Activated CD8-positive, alpha-beta memory T cell treated with anti-CD3 and anti-CD28 coated beads, Interleukin-2, amount 10 ng/mL, durations not matched to agents 7 days and 5 days (primary cell): ENCODE measurements at regions not wholly inside any gene's neighbourhood (a gene's known extent, or its start where the extent isn't known, plus 50 kb on each side); places are given as distances from the start of the nearest gene placed in this dataset.

Experiments
- ATAC-seq: fragments of 150-1000 bp; cut with Tn5 transposase; one replicate; pipeline ENCODE4 v1.10.0; 2021; ENCODE audit warnings: moderate library complexity
- CTCF ChIA-PET: fragments of 350-600 bp; sonication (Branson Sonifier 250); formaldehyde crosslinking; loops from one replicate; lab custom pipeline; 2021; ENCODE audit warnings: antibody characterized with exemption; lab: Charles Lee
- DNase-seq: peaks from one replicate; pipeline ENCODE4 v3.0.0-alpha.2; 2020
- H3K27ac Mint-ChIP-seq: one replicate; pipeline ENCODE4 v1.8.0; 2021; ENCODE audit warnings: mild to moderate bottlenecking, mixed read lengths
- H3K27me3 Mint-ChIP-seq: one replicate; pipeline ENCODE4 v1.8.0; 2021; ENCODE audit warnings: mixed read lengths
- H3K36me3 Mint-ChIP-seq: one replicate; pipeline ENCODE4 v1.8.0; 2021; ENCODE audit warnings: mild to moderate bottlenecking, mixed read lengths
- H3K4me1 Mint-ChIP-seq: one replicate; pipeline ENCODE4 v1.8.0; 2021; ENCODE audit warnings: mixed read lengths
- H3K4me3 Mint-ChIP-seq: one replicate; pipeline ENCODE4 v1.8.0; 2021; ENCODE audit warnings: mild to moderate bottlenecking, moderate library complexity, mixed read lengths
- H3K9me3 Mint-ChIP-seq: one replicate; pipeline ENCODE4 v1.8.0; 2022; ENCODE audit warnings: low read depth, mixed read lengths

GRCh38 chr6:27679964-27680694, 207.2 kb upstream of the ZNF184 start:
- ATAC-seq (no peak), DNase-seq (no peak)
- peaks cover 73% of the 10 kb centered on the region for H3K27me3 Mint-ChIP-seq
- H3K27ac Mint-ChIP-seq: peak overlapping the region; percentile 56
- peak overlapping the region; percentile 9 for H3K4me3 Mint-ChIP-seq
- peaks cover 17% of the 10 kb centered on the region for H3K4me1 Mint-ChIP-seq
- CTCF ChIA-PET: interaction anchor here (2.6 kb wide), 1 partner anchor 7 kb away, joined by 8 read pairs; no protein-coding TSS in a partner anchor
- peaks cover 2% of the 10 kb centered on the region for H3K9me3 Mint-ChIP-seq
- peaks cover 12% of the 10 kb centered on the region for H3K36me3 Mint-ChIP-seq

- Mint-ChIP-seq H3K27ac (peak overlapping the region; percentile 47), H3K27me3 (peaks cover 72% of the 10 kb centered on the region), H3K4me1 (peaks cover 16% of the 10 kb centered on the region), H3K9me3 (peaks cover 2% of the 10 kb centered on the region), H3K36me3 (peaks cover 12% of the 10 kb centered on the region), H3K4me3 (peak overlapping the region; percentile 9)
- CTCF ChIA-PET: interaction anchor here (2.6 kb wide), 1 partner anchor 8 kb away, joined by 8 read pairs; no protein-coding TSS in a partner anchor
- ATAC-seq (no peak), DNase-seq (no peak)
These were observed 206.5 kb upstream of the ZNF184 start for GRCh38 chr6:27679308-27679963.

- peaks cover 2% of the 10 kb centered on the region for H3K9me3 Mint-ChIP-seq
- peaks cover 78% of the 10 kb centered on the region for H3K27me3 Mint-ChIP-seq
- ATAC-seq (no peak), DNase-seq (no peak)
- H3K4me1 Mint-ChIP-seq: peaks cover 15% of the 10 kb centered on the region
- peaks cover 12% of the 10 kb centered on the region for H3K36me3 Mint-ChIP-seq
- CTCF ChIA-PET: interaction anchor here (0.5 to 2.6 kb wide), 3 partner anchors 9 to 74 kb away, joined by 3 to 8 read pairs (median 3); no protein-coding TSS in a partner anchor
- H3K4me3 Mint-ChIP-seq: no peak overlapping the region
- no peak overlapping the region for H3K27ac Mint-ChIP-seq
These were observed 205.6 kb upstream of the ZNF184 start for GRCh38 chr6:27678469-27678868.

- peaks cover 75% of the 10 kb centered on the region for H3K27me3 Mint-ChIP-seq
- CTCF ChIA-PET: interaction anchor here (0.7 kb wide), 1 partner anchor 220 kb away, joined by 3 read pairs; no protein-coding TSS in a partner anchor
- no peaks in the 10 kb centered on the region for H3K9me3 Mint-ChIP-seq
- ATAC-seq: no peak
- H3K36me3 Mint-ChIP-seq: peaks cover 2% of the 10 kb centered on the region
- H3K27ac Mint-ChIP-seq: no peak overlapping the region
- H3K4me1 Mint-ChIP-seq: peaks cover 28% of the 10 kb centered on the region
- no peak for DNase-seq
- no peak overlapping the region for H3K4me3 Mint-ChIP-seq
These were observed 202.0 kb upstream of the ZNF184 start for GRCh38 chr6:27674882-27675281.

GRCh38 chr6:27672113-27672799, 199.4 kb upstream of the ZNF184 start:
- H3K27me3 Mint-ChIP-seq: peaks cover 74% of the 10 kb centered on the region
- CTCF ChIA-PET: no interaction called here
- peak overlapping the region; percentile 55 for H3K27ac Mint-ChIP-seq
- peaks cover 46% of the 10 kb centered on the region for H3K4me1 Mint-ChIP-seq
- H3K36me3 Mint-ChIP-seq: no peaks in the 10 kb centered on the region
- ATAC-seq: peak; percentile 59
- H3K4me3 Mint-ChIP-seq: peak overlapping the region; percentile 33
- no peaks in the 10 kb centered on the region for H3K9me3 Mint-ChIP-seq
- peak; percentile 69 for DNase-seq

GRCh38 chr6:27669624-27670301, 196.9 kb upstream of the ZNF184 start:
- Mint-ChIP-seq H3K27ac (peak overlapping the region; percentile 44), H3K9me3 (no peaks in the 10 kb centered on the region), H3K4me3 (peak overlapping the region; percentile 51), H3K4me1 (peaks cover 52% of the 10 kb centered on the region), H3K36me3 (no peaks in the 10 kb centered on the region), H3K27me3 (peaks cover 80% of the 10 kb centered on the region)
- ATAC-seq (no peak), DNase-seq (no peak)
- CTCF ChIA-PET: interaction anchor here (0.5 to 2.3 kb wide), 5 partner anchors 18 to 197 kb away, joined by 3 to 8 read pairs (median 3); partner anchors contain the start of gene ZNF184

- ATAC-seq (no peak), DNase-seq (no peak)
- Mint-ChIP-seq H3K27ac (peak overlapping the region; percentile 44), H3K4me1 (peaks cover 52% of the 10 kb centered on the region), H3K27me3 (peaks cover 80% of the 10 kb centered on the region), H3K9me3 (no peaks in the 10 kb centered on the region), H3K36me3 (no peaks in the 10 kb centered on the region), H3K4me3 (peak overlapping the region; percentile 51)
- CTCF ChIA-PET: interaction anchor here (0.5 to 2.3 kb wide), 3 partner anchors 18 to 167 kb away, joined by 3 to 8 read pairs (median 5); no protein-coding TSS in a partner anchor
These were observed 196.4 kb upstream of the ZNF184 start for GRCh38 chr6:27669295-27669623.

GRCh38 chr6:27668442-27669294, 195.8 kb upstream of the ZNF184 start:
- Mint-ChIP-seq H3K9me3 (no peaks in the 10 kb centered on the region), H3K27me3 (peaks cover 76% of the 10 kb centered on the region), H3K4me3 (peak overlapping the region; percentile 51), H3K4me1 (peaks cover 52% of the 10 kb centered on the region), H3K36me3 (no peaks in the 10 kb centered on the region), H3K27ac (peak overlapping the region; percentile 39)
- DNase-seq: peak; percentile 74
- CTCF ChIA-PET: interaction anchor here (0.5 to 2.3 kb wide), 3 partner anchors 19 to 166 kb away, joined by 3 to 8 read pairs (median 5); no protein-coding TSS in a partner anchor
- ATAC-seq: peak; percentile 38

- Mint-ChIP-seq H3K27ac (peak overlapping the region; percentile 39), H3K36me3 (no peaks in the 10 kb centered on the region), H3K4me1 (peaks cover 50% of the 10 kb centered on the region), H3K27me3 (peaks cover 74% of the 10 kb centered on the region), H3K4me3 (peak overlapping the region; percentile 51), H3K9me3 (no peaks in the 10 kb centered on the region)
- CTCF ChIA-PET: interaction anchor here (1.0 to 2.3 kb wide), 2 partner anchors 20 kb away, joined by 4 to 8 read pairs; no protein-coding TSS in a partner anchor
- ATAC-seq (no peak), DNase-seq (no peak)
These were observed 194.9 kb upstream of the ZNF184 start for GRCh38 chr6:27667657-27668441.

GRCh38 chr6:27667016-27667656, 194.2 kb upstream of the ZNF184 start:
- ATAC-seq: no peak
- Mint-ChIP-seq H3K4me1 (peaks cover 43% of the 10 kb centered on the region), H3K27ac (peak overlapping the region; percentile 13), H3K4me3 (peak overlapping the region; percentile 51), H3K36me3 (no peaks in the 10 kb centered on the region), H3K27me3 (peaks cover 67% of the 10 kb centered on the region), H3K9me3 (no peaks in the 10 kb centered on the region)
- DNase-seq: no peak
- CTCF ChIA-PET: interaction anchor here (1.0 kb wide), 1 partner anchor 21 kb away, joined by 4 read pairs; no protein-coding TSS in a partner anchor

- no peak for DNase-seq
- Mint-ChIP-seq H3K27me3 (peaks cover 35% of the 10 kb centered on the region), H3K9me3 (no peaks in the 10 kb centered on the region), H3K4me1 (peaks cover 10% of the 10 kb centered on the region), H3K4me3 (no peak overlapping the region), H3K27ac (no peak overlapping the region), H3K36me3 (no peaks in the 10 kb centered on the region)
- CTCF ChIA-PET: interaction anchor here (0.5 kb wide), 1 partner anchor 433 kb away, joined by 4 read pairs; no protein-coding TSS in a partner anchor
- ATAC-seq: no peak
These were observed 189.9 kb upstream of the ZNF184 start for GRCh38 chr6:27662769-27663168.
